NCI-H2029 (cell line): ENCODE measurements at regions not wholly inside any gene's neighbourhood (a gene's known extent, or its start where the extent isn't known, plus 50 kb on each side); places are given as distances from the start of the nearest gene placed in this dataset.
"Not testable (repeated sequence)": the region's sequence is repeated elsewhere in the genome, so short reads cannot be mapped to it uniquely, and the experiment has no call there.

Experiments
- DNase-seq: peaks from one replicate; lab custom pipeline; 2025; lab: John Stamatoyannopoulos, UW

DNA sequence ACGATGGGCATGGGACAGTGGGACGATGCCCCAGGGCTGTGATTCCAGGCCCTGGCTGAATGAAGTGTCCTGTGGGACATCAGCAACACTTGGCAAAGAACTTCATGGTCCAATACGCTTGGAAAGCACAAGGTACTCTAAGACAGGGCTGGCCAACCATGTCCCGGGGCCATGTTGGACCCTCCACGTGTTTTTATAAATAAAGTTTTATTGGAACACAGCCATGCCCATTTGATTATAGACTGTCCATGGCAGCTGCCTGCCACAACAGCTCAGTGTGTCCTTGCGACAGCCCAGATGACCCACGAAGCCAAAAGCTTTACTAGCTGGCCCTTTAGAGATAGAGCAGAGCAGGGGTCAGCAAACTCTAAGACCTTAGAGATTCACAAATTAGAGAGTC, 282.1 kb downstream of the C16orf95 start:
- DNase-seq = no peak

DNA sequence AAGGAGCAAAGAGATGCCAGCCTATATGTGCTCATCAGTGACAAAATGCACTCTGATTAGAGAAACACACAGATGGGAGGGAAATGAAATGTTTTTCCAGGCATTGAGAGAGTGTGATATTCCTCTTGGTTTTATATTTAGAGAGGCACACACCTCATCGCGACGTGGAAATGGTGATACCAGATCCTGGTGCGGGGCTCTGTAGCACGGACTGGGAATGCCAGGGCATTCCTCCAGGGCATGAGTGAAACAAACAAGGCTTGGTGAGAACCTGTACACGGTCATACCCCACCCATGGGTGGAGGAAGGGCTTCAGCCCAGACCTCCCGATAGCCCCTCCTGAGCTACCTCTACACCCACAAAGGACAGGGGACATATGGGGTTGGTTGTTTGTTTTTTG, 280.2 kb downstream of the C16orf95 start:
- no peak for DNase-seq

DNA sequence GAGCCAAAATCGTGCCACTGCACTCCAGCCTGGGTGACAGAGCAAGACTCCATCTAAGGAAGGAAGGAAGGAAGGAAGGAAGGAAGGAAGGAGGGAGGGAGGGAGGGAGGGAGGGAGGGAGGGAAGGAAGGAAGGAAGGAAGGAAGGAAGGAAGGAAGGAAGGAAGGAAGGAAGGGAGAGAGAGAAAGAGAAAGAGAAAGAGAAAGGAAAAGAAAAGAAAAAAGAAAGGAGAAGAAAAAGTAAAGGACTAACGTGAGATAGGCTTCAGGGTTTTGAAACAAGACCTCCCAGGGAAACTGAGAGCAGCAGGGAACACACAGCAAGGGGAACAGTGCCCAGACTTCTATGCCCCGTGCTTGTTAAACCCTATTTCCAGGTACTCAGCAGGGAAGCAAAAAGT, 278.7 kb downstream of the C16orf95 start:
- DNase-seq = not testable (repeated sequence)

DNA sequence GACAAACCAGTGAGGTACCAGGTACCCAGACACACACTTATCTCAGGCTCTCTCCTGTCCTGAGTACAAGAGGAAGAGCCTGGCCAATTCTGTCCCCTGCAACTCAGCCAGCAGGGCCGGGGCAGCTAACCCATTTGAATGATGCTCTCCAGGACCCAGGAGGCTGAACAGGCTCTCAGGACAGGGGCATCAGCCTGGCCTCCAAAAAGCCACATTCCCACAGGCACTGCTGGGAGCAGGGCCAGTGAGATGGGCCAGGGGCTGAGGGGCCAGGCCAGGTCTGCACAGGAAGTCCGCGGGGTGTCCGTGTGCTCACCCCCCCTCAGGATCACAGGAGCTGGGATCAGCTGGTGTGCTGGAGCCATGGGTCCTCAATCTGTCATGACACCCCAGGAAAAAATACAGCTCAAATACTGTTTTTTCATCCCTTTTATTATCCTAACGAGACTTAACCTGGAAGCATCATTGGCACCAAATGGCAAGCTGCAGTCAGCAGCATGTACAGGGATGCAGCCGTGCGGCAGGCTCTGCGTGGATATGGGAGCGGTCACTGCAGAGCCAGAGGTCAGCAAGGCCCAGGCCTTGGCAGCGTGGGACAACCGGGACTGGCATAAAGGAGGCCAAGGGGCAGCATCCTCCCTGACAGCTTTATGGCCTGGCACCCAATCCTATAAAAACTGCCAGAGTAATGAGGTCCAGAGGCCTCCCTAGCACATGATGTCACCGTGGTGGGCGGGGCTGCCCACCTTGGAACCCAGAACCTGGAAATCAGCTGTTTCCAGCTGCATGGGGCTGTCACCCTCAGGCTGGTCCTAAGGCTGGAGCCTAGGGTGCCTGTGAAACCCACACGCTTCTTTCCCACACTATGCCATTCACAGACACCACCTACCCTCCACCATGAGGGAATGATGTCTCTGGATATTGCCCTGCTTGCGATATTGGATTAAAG, 276.7 kb downstream of the C16orf95 start:
- DNase-seq = no peak

DNA sequence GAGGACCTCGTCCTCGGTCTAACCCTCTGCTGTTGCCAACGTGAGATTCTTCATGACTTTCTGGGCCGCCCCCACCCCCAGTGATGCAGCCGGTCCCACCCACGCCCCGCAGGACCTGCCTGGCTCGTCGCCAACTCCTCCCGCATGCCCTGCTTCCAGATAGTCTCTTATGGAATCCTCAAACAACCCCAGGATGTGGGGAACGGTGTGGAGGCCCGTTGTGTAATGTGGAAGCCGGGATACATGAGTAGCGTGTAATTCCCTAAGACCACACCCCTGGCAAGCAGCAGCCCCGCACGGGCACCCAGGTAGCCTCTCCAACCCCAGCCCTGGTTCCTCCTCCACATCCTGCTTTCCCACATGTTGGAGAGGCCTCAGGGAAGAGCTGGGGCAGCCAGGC, 275.9 kb downstream of the C16orf95 start:
- no peak for DNase-seq

DNA sequence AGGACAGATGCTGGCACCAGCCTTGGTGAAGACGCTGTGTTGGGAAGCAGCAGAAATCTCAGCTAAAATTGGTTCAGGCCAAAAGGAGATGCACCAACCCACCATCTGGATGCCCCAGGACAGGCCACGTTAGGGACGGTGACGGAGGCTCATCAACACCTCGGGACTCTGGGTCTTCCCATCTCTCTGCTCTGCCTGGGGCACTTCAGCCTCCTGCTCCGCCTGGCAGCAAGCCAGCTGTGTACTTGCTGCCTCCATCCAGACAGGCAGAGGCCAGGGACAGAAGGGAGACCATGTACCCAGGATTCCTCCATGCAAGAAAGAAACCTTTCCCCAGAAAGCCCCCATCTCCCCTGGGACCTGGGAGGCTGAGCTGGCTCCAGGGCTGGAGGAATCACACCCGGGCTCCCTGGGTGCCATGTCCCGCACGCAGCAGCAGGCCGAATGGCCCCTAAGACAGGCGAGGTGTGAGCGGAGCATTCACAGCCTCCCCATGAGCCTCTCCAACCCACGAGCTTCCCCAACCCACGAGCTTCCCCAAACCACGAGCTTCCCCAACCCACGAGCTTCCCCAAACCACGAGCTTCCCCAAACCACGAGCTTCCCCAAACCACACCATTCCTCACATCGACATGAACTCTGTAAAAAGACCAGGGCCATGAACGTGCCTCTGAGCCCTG, 274.5 kb downstream of the C16orf95 start:
- DNase-seq = no peak

- DNase-seq = no peak
Measured at GRCh38 chr16:87043231-87044031, 273.8 kb downstream of the C16orf95 start.

- no peak for DNase-seq
Measured at GRCh38 chr16:87044032-87044382, 273.2 kb downstream of the C16orf95 start.

DNA sequence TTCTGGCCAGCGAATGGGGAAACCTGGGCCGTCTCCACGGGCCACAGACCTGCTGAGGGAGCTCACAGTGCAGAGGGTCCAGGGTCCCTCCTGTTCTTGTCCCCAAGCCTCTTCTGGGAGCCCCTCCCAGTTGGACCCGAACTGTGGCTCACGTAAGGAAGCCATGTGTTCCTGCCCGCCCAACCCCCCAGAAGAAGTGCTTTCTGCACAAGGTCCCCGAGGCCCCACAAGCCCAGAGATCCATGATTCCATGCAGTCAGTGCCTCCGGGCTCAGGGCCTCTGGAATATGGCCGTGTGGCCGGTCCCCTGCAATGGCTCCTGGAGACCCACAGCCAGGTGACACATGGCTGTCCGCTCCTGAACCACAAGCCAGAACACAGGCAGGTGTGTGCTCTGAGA, 272.4 kb downstream of the C16orf95 start:
- DNase-seq = no peak

GRCh38 chr16:87045466-87046216, 271.6 kb downstream of the C16orf95 start:
- DNase-seq = no peak

DNA sequence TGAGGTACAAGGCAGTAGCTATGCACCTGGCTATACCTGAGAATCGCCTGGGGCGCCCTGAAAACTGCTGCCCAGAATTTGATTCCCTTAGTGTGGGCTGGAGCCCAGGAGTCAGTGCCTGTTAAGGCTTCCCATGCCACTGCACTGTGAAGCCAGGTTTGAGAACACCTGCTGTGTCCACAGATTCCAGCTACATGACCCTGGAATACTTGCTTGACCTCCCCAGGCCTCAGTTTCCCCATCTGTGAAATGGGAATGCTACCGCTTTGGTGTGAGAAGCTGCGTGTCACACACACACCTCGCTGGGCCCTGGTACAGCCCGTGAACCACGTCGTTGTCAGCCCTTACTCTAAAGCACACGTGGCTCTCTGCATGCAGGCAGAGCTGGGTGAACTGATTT, 271.0 kb downstream of the C16orf95 start:
- no peak for DNase-seq

GRCh38 chr16:87047221-87048037, 269.8 kb downstream of the C16orf95 start:
- no peak for DNase-seq

GRCh38 chr16:87048038-87048729, 269.0 kb downstream of the C16orf95 start:
- DNase-seq = no peak

- no peak for DNase-seq
Measured at GRCh38 chr16:87048730-87049115, 268.5 kb downstream of the C16orf95 start.

DNA sequence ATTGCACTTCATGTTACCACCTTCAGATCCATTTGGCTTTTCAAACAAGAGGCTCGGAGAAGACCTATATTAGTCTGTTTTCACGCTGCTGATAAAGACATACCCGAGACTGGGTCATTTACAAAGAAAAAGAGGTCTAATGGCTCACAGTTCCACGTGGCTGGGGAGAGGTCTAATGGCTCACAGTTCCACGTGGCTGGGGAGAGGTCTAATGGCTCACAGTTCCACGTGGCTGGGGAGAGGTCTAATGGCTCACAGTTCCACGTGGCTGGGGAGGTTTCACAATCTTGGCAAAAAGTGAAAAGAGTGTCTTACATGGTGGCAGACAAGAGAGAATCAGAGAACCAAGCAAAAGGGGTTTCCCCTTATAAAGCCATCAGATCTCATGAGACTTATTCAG, 268.0 kb downstream of the C16orf95 start:
- not testable (repeated sequence) for DNase-seq

GRCh38 chr16:87050142-87050541, 267.1 kb downstream of the C16orf95 start:
- no peak for DNase-seq

- DNase-seq = no peak
Measured at GRCh38 chr16:87051526-87052320, 265.5 kb downstream of the C16orf95 start.

GRCh38 chr16:87052506-87052905, 264.7 kb downstream of the C16orf95 start:
- DNase-seq = no peak
